ENCODE measurements at regions not wholly inside any gene's neighbourhood (a gene's known extent, or its start where the extent isn't known, plus 50 kb on each side); places are given as distances from the start of the nearest gene placed in this dataset.
A peak's percentile ranks its signal among the peaks of the same experiment; 100 is the strongest.
"Not testable (repeated sequence)": the region's sequence is repeated elsewhere in the genome, so short reads cannot be mapped to it uniquely, and the experiment has no call there.

GRCh38 chr22:22717664-22718063 is 73.2 kb downstream of the GGTLC2 start:
- peaks cover 10% of the 10 kb centered on the region; the same call in 1 of the 2 replicates for H3K27me3 ChIP-seq (ENCODE audit: control insufficient read depth, insufficient read depth, low read length)
- H3K27ac ChIP-seq (ENCODE audit: low read length): no peak overlapping the region
- WGBS (ENCODE audit: insufficient coverage, insufficient read length): no CpG with 5 or more reads among the region's 4 CpGs
- H3K36me3 ChIP-seq (ENCODE audit: control insufficient read depth, insufficient read depth, low read length): no peaks in the 10 kb centered on the region
- DNase-seq (ENCODE audit: low read depth, low spot score): no peak
- H3K4me3 ChIP-seq (ENCODE audit: low read length): no peak overlapping the region
- peaks cover 1% of the 10 kb centered on the region; the same call in 1 of the 2 replicates for H3K9me3 ChIP-seq (ENCODE audit: control insufficient read depth, insufficient read depth, low read length)
- H3K4me1 ChIP-seq (ENCODE audit: control insufficient read depth, insufficient read depth, low read length): no peaks in the 10 kb centered on the region

- peak; percentile 16 for DNase-seq (ENCODE audit: low read depth, low spot score)
- H3K27me3 ChIP-seq (ENCODE audit: control insufficient read depth, insufficient read depth, low read length): peaks cover 5% of the 10 kb centered on the region; the same call in 1 of the 2 replicates
- H3K36me3 ChIP-seq (ENCODE audit: control insufficient read depth, insufficient read depth, low read length): no peaks in the 10 kb centered on the region
- H3K27ac ChIP-seq (ENCODE audit: low read length): no peak overlapping the region
- no peak overlapping the region for H3K4me3 ChIP-seq (ENCODE audit: low read length)
- WGBS (ENCODE audit: insufficient coverage, insufficient read length): no CpG with 5 or more reads among the region's 3 CpGs
- peaks cover 1% of the 10 kb centered on the region; the same call in 1 of the 2 replicates for H3K9me3 ChIP-seq (ENCODE audit: control insufficient read depth, insufficient read depth, low read length)
- H3K4me1 ChIP-seq (ENCODE audit: control insufficient read depth, insufficient read depth, low read length): no peaks in the 10 kb centered on the region
Measured at GRCh38 chr22:22720201-22720723, 75.8 kb downstream of the GGTLC2 start.

- no CpG with 5 or more reads among the region's 6 CpGs for WGBS (ENCODE audit: insufficient coverage, insufficient read length)
- no peak overlapping the region for H3K4me3 ChIP-seq (ENCODE audit: low read length)
- H3K27ac ChIP-seq (ENCODE audit: low read length): no peak overlapping the region
- H3K9me3 ChIP-seq (ENCODE audit: control insufficient read depth, insufficient read depth, low read length): peaks cover 1% of the 10 kb centered on the region; the same call in 1 of the 2 replicates
- no peaks in the 10 kb centered on the region for H3K4me1 ChIP-seq (ENCODE audit: control insufficient read depth, insufficient read depth, low read length)
- no peak for DNase-seq (ENCODE audit: low read depth, low spot score)
- no peaks in the 10 kb centered on the region for H3K36me3 ChIP-seq (ENCODE audit: control insufficient read depth, insufficient read depth, low read length)
- H3K27me3 ChIP-seq (ENCODE audit: control insufficient read depth, insufficient read depth, low read length): peaks cover 4% of the 10 kb centered on the region; the same call in 1 of the 2 replicates
Measured at GRCh38 chr22:22720724-22721261, 76.4 kb downstream of the GGTLC2 start.

- H3K4me1 ChIP-seq (ENCODE audit: control insufficient read depth, insufficient read depth, low read length): no peaks in the 10 kb centered on the region
- peaks cover 4% of the 10 kb centered on the region; the same call in 1 of the 2 replicates for H3K27me3 ChIP-seq (ENCODE audit: control insufficient read depth, insufficient read depth, low read length)
- H3K36me3 ChIP-seq (ENCODE audit: control insufficient read depth, insufficient read depth, low read length): no peaks in the 10 kb centered on the region
- H3K27ac ChIP-seq (ENCODE audit: low read length): no peak overlapping the region
- DNase-seq (ENCODE audit: low read depth, low spot score): no peak
- no peak overlapping the region for H3K4me3 ChIP-seq (ENCODE audit: low read length)
- WGBS (ENCODE audit: insufficient coverage, insufficient read length): no CpG with 5 or more reads among the region's 5 CpGs
- peaks cover 1% of the 10 kb centered on the region; the same call in 1 of the 2 replicates for H3K9me3 ChIP-seq (ENCODE audit: control insufficient read depth, insufficient read depth, low read length)
Measured at GRCh38 chr22:22721681-22722354, 77.4 kb downstream of the GGTLC2 start.

- no peaks in the 10 kb centered on the region for H3K27me3 ChIP-seq (ENCODE audit: control insufficient read depth, insufficient read depth, low read length)
- no peaks in the 10 kb centered on the region for H3K4me1 ChIP-seq (ENCODE audit: control insufficient read depth, insufficient read depth, low read length)
- WGBS (ENCODE audit: insufficient coverage, insufficient read length): no CpG with 5 or more reads among the region's 5 CpGs
- H3K4me3 ChIP-seq (ENCODE audit: low read length): no peak overlapping the region
- no peaks in the 10 kb centered on the region for H3K36me3 ChIP-seq (ENCODE audit: control insufficient read depth, insufficient read depth, low read length)
- no peak overlapping the region for H3K27ac ChIP-seq (ENCODE audit: low read length)
- DNase-seq (ENCODE audit: low read depth, low spot score): no peak
- H3K9me3 ChIP-seq (ENCODE audit: control insufficient read depth, insufficient read depth, low read length): no peaks in the 10 kb centered on the region
Measured at GRCh38 chr22:22728382-22728781, 84.0 kb downstream of the GGTLC2 start.

GRCh38 chr22:22730655-22731373 is 86.4 kb downstream of the GGTLC2 start:
- no peak for DNase-seq (ENCODE audit: low read depth, low spot score)
- H3K27me3 ChIP-seq (ENCODE audit: control insufficient read depth, insufficient read depth, low read length): no peaks in the 10 kb centered on the region
- no peaks in the 10 kb centered on the region for H3K9me3 ChIP-seq (ENCODE audit: control insufficient read depth, insufficient read depth, low read length)
- H3K4me1 ChIP-seq (ENCODE audit: control insufficient read depth, insufficient read depth, low read length): no peaks in the 10 kb centered on the region
- no peaks in the 10 kb centered on the region for H3K36me3 ChIP-seq (ENCODE audit: control insufficient read depth, insufficient read depth, low read length)
- WGBS (ENCODE audit: insufficient coverage, insufficient read length): no CpG with 5 or more reads among the region's 9 CpGs
- no peak overlapping the region for H3K4me3 ChIP-seq (ENCODE audit: low read length)
- no peak overlapping the region for H3K27ac ChIP-seq (ENCODE audit: low read length)

- no CpG with 5 or more reads among the region's 4 CpGs for WGBS (ENCODE audit: insufficient coverage, insufficient read length)
- Histone ChIP-seq H3K9me3 (ENCODE audit: control insufficient read depth, insufficient read depth, low read length) (no peaks in the 10 kb centered on the region), H3K36me3 (ENCODE audit: control insufficient read depth, insufficient read depth, low read length) (no peaks in the 10 kb centered on the region), H3K4me1 (ENCODE audit: control insufficient read depth, insufficient read depth, low read length) (no peaks in the 10 kb centered on the region), H3K27ac (ENCODE audit: low read length) (no peak overlapping the region), H3K4me3 (ENCODE audit: low read length) (no peak overlapping the region), H3K27me3 (ENCODE audit: control insufficient read depth, insufficient read depth, low read length) (no peaks in the 10 kb centered on the region)
- no peak for DNase-seq (ENCODE audit: low read depth, low spot score)
Measured at GRCh38 chr22:22731374-22731676, 86.9 kb downstream of the GGTLC2 start.

- not testable (repeated sequence) for H3K27me3 ChIP-seq (ENCODE audit: control insufficient read depth, insufficient read depth, low read length); DNase-seq (ENCODE audit: low read depth, low spot score); H3K4me3 ChIP-seq (ENCODE audit: low read length); H3K9me3 ChIP-seq (ENCODE audit: control insufficient read depth, insufficient read depth, low read length); H3K36me3 ChIP-seq (ENCODE audit: control insufficient read depth, insufficient read depth, low read length); H3K4me1 ChIP-seq (ENCODE audit: control insufficient read depth, insufficient read depth, low read length); H3K27ac ChIP-seq (ENCODE audit: low read length)
- no CpG with 5 or more reads among the region's 2 CpGs for WGBS (ENCODE audit: insufficient coverage, insufficient read length)
Measured at GRCh38 chr22:22733006-22733405, 88.6 kb downstream of the GGTLC2 start.

- no peaks in the 10 kb centered on the region for H3K36me3 ChIP-seq (ENCODE audit: control insufficient read depth, insufficient read depth, low read length)
- no CpG with 5 or more reads among the region's 7 CpGs for WGBS (ENCODE audit: insufficient coverage, insufficient read length)
- H3K27me3 ChIP-seq (ENCODE audit: control insufficient read depth, insufficient read depth, low read length): no peaks in the 10 kb centered on the region
- no peak for DNase-seq (ENCODE audit: low read depth, low spot score)
- no peak overlapping the region for H3K4me3 ChIP-seq (ENCODE audit: low read length)
- no peaks in the 10 kb centered on the region for H3K4me1 ChIP-seq (ENCODE audit: control insufficient read depth, insufficient read depth, low read length)
- H3K27ac ChIP-seq (ENCODE audit: low read length): no peak overlapping the region
- H3K9me3 ChIP-seq (ENCODE audit: control insufficient read depth, insufficient read depth, low read length): no peaks in the 10 kb centered on the region
Measured at GRCh38 chr22:22733881-22734373, 89.5 kb downstream of the GGTLC2 start.

- H3K27me3 ChIP-seq (ENCODE audit: control insufficient read depth, insufficient read depth, low read length); DNase-seq (ENCODE audit: low read depth, low spot score); H3K4me1 ChIP-seq (ENCODE audit: control insufficient read depth, insufficient read depth, low read length); H3K9me3 ChIP-seq (ENCODE audit: control insufficient read depth, insufficient read depth, low read length); H3K36me3 ChIP-seq (ENCODE audit: control insufficient read depth, insufficient read depth, low read length); H3K27ac ChIP-seq (ENCODE audit: low read length); H3K4me3 ChIP-seq (ENCODE audit: low read length): not testable (repeated sequence)
- WGBS (ENCODE audit: insufficient coverage, insufficient read length): no CpG with 5 or more reads among the region's 17 CpGs
Measured at GRCh38 chr22:22734395-22735272, 90.2 kb downstream of the GGTLC2 start.

Data from iPS DF 6.9 (cell line).